CD14-positive monocyte (primary cell): ENCODE measurements at regions not wholly inside any gene's neighbourhood (a gene's known extent, or its start where the extent isn't known, plus 50 kb on each side); places are given as distances from the start of the nearest gene placed in this dataset.

Source experiments
- DNase-seq, 3 donors: peaks; one replicate each; pipeline ENCODE4 v3.0.0-alpha.2; 2011 to 2022
- H2AFZ ChIP-seq: 2 replicates; pipeline ENCODE4 v1.6.0; 2012; ENCODE audit warnings: mild to moderate bottlenecking, low read depth, low read length, inconsistent platforms; ENCODE audit not compliant: insufficient read depth, poor library complexity, severe bottlenecking
- H3K27ac ChIP-seq, 2 donors: 1 replicate in 1 of 2; 2 replicates in 1 of 2; pipeline ENCODE4 v1.5.1; 2012 to 2013; ENCODE audit warnings: low read length in 2 of 2, control low read depth in 1 of 2, inconsistent platforms in 1 of 2, low read depth in 1 of 2, mild to moderate bottlenecking in 1 of 2
- H3K27me3 ChIP-seq, 2 donors: one replicate each; pipeline versions ENCODE4 v1.6.0 to v1.6.1; 2011 to 2013; ENCODE audit warnings: low read length in 2 of 2; ENCODE audit not compliant: control insufficient read depth in 2 of 2, insufficient read depth in 2 of 2
- H3K36me3 ChIP-seq, 2 donors: replicated peaks in 1 of 2; 1 replicate in 1 of 2; 2 replicates in 1 of 2; pipeline versions ENCODE4 v1.5.1 to v1.6.1; 2012 to 2013; ENCODE audit warnings: low read length in 2 of 2, control low read depth in 1 of 2, inconsistent platforms in 1 of 2, mild to moderate bottlenecking in 1 of 2; ENCODE audit not compliant: insufficient read depth in 2 of 2, control insufficient read depth in 1 of 2
- H3K4me1 ChIP-seq, 2 donors: 1 replicate in 1 of 2; 2 replicates in 1 of 2; pipeline versions ENCODE4 v1.5.1 to v1.6.1; 2012 to 2013; ENCODE audit warnings: low read length in 2 of 2, control low read depth in 1 of 2, inconsistent platforms in 1 of 2, mild to moderate bottlenecking in 1 of 2, moderate library complexity in 1 of 2; ENCODE audit not compliant: insufficient read depth in 2 of 2, control insufficient read depth in 1 of 2
- H3K4me2 ChIP-seq: replicated peaks from 2 replicates; pipeline ENCODE3; 2012; ENCODE audit warnings: low read length, moderate library complexity, mild to moderate bottlenecking; ENCODE audit not compliant: poor library complexity, severe bottlenecking; ENCODE audit errors: extremely low read depth
- H3K4me3 ChIP-seq, 3 experiments: fragments of 200-600 bp in 1 of 3; sonication (generic) in 1 of 3; replicated peaks in 1 of 3; 1 replicate in 2 of 3; 2 replicates in 1 of 3; pipeline ENCODE4 v1.5.1; 2011 to 2013; ENCODE audit warnings: low read length in 3 of 3, mild to moderate bottlenecking in 3 of 3, control low read depth in 2 of 3, low read depth in 2 of 3, inconsistent platforms in 1 of 3, moderate library complexity in 1 of 3
- H3K79me2 ChIP-seq: 2 replicates; pipeline ENCODE4 v1.6.0; 2012; ENCODE audit warnings: mild to moderate bottlenecking, control low read depth, inconsistent platforms, low read length, moderate library complexity; ENCODE audit not compliant: insufficient read depth
- H3K9ac ChIP-seq: 2 replicates; pipeline ENCODE4 v1.6.0; 2017; ENCODE audit warnings: low read length, mild to moderate bottlenecking; ENCODE audit not compliant: insufficient read depth, poor library complexity, severe bottlenecking
- H3K9me3 ChIP-seq, 2 donors: replicated peaks in 1 of 2; 1 replicate in 1 of 2; 2 replicates in 1 of 2; pipeline versions ENCODE4 v1.5.1 to v1.6.1; 2012 to 2013; ENCODE audit warnings: low read length in 2 of 2, control low read depth in 1 of 2; ENCODE audit not compliant: control insufficient read depth in 1 of 2, insufficient read depth in 1 of 2
- H4K20me1 ChIP-seq: 2 replicates; pipeline ENCODE4 v1.6.0; 2012; ENCODE audit warnings: mild to moderate bottlenecking, low read length, control low read depth, moderate library complexity; ENCODE audit not compliant: insufficient read depth
- H3K27ac Mint-ChIP-seq, 7 donors: one replicate each; pipeline ENCODE4 v1.8.0; 2020; ENCODE audit warnings: mild to moderate bottlenecking in 7 of 7, mixed read lengths in 7 of 7, moderate library complexity in 6 of 7, inconsistent platforms in 2 of 7
- H3K27me3 Mint-ChIP-seq, 3 donors: one replicate each; pipeline ENCODE4 v1.8.0; 2021 to 2022; ENCODE audit warnings: low read depth in 3 of 3, mild to moderate bottlenecking in 3 of 3, mixed read lengths in 3 of 3, moderate library complexity in 3 of 3, inconsistent platforms in 1 of 3
- H3K36me3 Mint-ChIP-seq, 2 donors: one replicate each; pipeline ENCODE4 v1.8.0; 2020; ENCODE audit warnings: mixed read lengths in 2 of 2, inconsistent platforms in 1 of 2, mild to moderate bottlenecking in 1 of 2
- H3K4me1 Mint-ChIP-seq: one replicate; pipeline ENCODE4 v1.8.0; 2020; ENCODE audit warnings: mild to moderate bottlenecking, mixed read lengths
- H3K4me3 Mint-ChIP-seq, 2 donors: one replicate each; pipeline ENCODE4 v1.8.0; 2020; ENCODE audit warnings: mild to moderate bottlenecking in 2 of 2, mixed read lengths in 2 of 2, moderate library complexity in 1 of 2
- H3K9me3 Mint-ChIP-seq, 7 donors: one replicate each; pipeline ENCODE4 v1.8.0; 2020 to 2022; ENCODE audit warnings: mixed read lengths in 7 of 7, mild to moderate bottlenecking in 6 of 7, moderate library complexity in 6 of 7, inconsistent platforms in 2 of 7
- WGBS: methylation state at CpG from one replicate; pipeline ENCODE4 v1.1.5; 2013; ENCODE audit warnings: missing lambda C conversion rate; ENCODE audit not compliant: insufficient coverage; 5-methylcytosine and 5-hydroxymethylcytosine counted together
- intact Hi-C, 2 donors: fragments of 100-400 bp; cut with micrococcal nuclease; formaldehyde crosslinking; loops; one replicate each; pipeline versions ENCODE4 v1.15.0 to v1.15.1; 2023
- TF ChIP-seq, protein P1 (sequence below): fragments of 200-600 bp; IDR thresholded peaks from one replicate; pipeline ENCODE4 v1.8.0; 2022; ENCODE audit warnings: antibody characterized with exemption, mild to moderate bottlenecking

DNA sequence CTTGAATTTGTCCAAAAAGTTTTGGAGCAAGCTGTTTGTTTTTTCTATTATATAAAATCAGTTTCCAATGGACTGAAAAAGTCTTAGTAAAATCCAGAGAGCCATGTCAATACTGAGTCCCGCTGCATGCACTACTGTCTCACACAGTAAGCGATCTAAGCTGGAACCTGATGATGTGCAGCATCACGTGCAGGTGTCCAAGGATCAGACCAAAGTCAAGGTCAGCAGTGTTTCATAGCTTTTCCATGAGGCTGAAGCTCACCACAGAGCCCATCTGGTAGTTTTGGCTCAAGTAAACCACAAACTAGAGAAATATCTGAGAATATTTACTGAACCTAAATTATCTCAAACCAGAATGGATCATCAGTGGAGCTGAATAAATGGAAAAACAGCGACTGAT lies 784.0 kb upstream of the SEMA6D start:
- Mint-ChIP-seq H3K4me3 (no peak overlapping the region), H3K27ac (no peak overlapping the region), H3K27me3 (peaks cover 0 to 2% (median 0%) of the 10 kb centered on the region in 3 donors), H3K9me3 (peaks cover 0 to 6% (median 2%) of the 10 kb centered on the region in 7 donors), H3K4me1 (no peaks in the 10 kb centered on the region), H3K36me3 (no peaks in the 10 kb centered on the region)
- DNase-seq = no peak
- Histone ChIP-seq H3K4me3 (no peak overlapping the region), H3K4me1 (no peaks in the 10 kb centered on the region), H3K9me3 (peaks cover 0 to 10% of the 10 kb centered on the region in 2 donors), H3K4me2 (no peak overlapping the region), H3K9ac (no peak overlapping the region), H3K79me2 (no peaks in the 10 kb centered on the region), H3K36me3 (no peaks in the 10 kb centered on the region), H3K27ac (no peak overlapping the region), H2AFZ (no peak overlapping the region), H4K20me1 (no peaks in the 10 kb centered on the region), H3K27me3 (no peaks in the 10 kb centered on the region)
- intact Hi-C loops = no loop called here
- TF ChIP-seq, protein P1, sequence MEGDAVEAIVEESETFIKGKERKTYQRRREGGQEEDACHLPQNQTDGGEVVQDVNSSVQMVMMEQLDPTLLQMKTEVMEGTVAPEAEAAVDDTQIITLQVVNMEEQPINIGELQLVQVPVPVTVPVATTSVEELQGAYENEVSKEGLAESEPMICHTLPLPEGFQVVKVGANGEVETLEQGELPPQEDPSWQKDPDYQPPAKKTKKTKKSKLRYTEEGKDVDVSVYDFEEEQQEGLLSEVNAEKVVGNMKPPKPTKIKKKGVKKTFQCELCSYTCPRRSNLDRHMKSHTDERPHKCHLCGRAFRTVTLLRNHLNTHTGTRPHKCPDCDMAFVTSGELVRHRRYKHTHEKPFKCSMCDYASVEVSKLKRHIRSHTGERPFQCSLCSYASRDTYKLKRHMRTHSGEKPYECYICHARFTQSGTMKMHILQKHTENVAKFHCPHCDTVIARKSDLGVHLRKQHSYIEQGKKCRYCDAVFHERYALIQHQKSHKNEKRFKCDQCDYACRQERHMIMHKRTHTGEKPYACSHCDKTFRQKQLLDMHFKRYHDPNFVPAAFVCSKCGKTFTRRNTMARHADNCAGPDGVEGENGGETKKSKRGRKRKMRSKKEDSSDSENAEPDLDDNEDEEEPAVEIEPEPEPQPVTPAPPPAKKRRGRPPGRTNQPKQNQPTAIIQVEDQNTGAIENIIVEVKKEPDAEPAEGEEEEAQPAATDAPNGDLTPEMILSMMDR = no peak
- 92% methylated on average over 3 of the region's 4 CpGs for WGBS

DNA sequence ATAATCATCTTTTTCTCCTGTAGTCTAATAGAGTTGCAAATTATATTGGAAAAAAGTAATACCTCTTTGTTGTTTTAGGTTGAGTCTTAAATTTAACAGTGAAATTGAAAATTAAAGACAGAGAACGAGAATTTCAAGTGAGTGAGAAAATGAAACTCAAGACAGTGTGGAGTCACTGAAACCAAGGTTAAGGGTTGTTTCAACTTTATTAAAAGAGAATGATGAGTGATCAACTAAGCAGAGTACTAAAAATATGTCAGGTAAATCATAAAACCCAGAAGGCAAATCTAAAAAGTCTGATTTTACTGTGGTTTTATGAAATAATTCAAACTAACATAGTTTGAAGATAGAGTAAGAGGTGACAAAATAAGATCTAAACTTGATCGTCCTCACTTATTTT lies 782.5 kb upstream of the SEMA6D start:
- Mint-ChIP-seq H3K27ac (no peak overlapping the region), H3K9me3 (peaks cover 0 to 11% (median 3%) of the 10 kb centered on the region in 7 donors), H3K27me3 (peaks cover 0 to 2% (median 0%) of the 10 kb centered on the region in 3 donors), H3K4me1 (no peaks in the 10 kb centered on the region), H3K4me3 (no peak overlapping the region), H3K36me3 (no peaks in the 10 kb centered on the region)
- no peaks in the 10 kb centered on the region for H4K20me1 ChIP-seq
- peaks cover 0 to 14% of the 10 kb centered on the region in 2 donors for H3K9me3 ChIP-seq
- no peak overlapping the region for H2AFZ ChIP-seq
- WGBS = no CpG with 5 or more reads among the region's 2 CpGs
- H3K4me2 ChIP-seq = no peak overlapping the region
- intact Hi-C loops = no loop called here
- H3K9ac ChIP-seq = no peak overlapping the region
- no peaks in the 10 kb centered on the region for H3K36me3 ChIP-seq
- no peak overlapping the region for H3K27ac ChIP-seq
- no peak for DNase-seq
- H3K4me3 ChIP-seq = no peak overlapping the region
- no peaks in the 10 kb centered on the region for H3K79me2 ChIP-seq
- no peaks in the 10 kb centered on the region for H3K27me3 ChIP-seq
- H3K4me1 ChIP-seq = no peaks in the 10 kb centered on the region
- TF ChIP-seq, protein P1 = no peak
